ENCODE measurements at regions not wholly inside any gene's neighbourhood (a gene's known extent, or its start where the extent isn't known, plus 50 kb on each side); places are given as distances from the start of the nearest gene placed in this dataset.

DNA sequence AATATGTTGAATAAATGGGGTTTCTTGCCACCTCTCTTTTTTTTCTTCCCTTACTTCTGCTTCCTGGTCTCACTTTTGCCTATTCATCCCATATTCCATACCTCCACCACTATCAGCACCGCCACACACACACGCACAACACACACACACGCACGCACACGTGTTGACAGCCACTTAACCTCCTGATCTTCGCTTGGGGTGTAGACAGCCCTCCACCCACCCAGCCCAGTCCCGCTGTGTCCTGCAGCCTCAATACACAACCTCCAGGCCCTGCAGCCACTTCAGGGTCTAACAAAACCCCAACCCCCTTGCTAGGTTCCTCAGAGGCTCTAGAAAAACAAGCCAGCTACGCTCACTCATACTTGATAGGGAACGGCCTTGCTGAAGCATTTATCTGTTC lies 72.3 kb downstream of the LINC00237 start:
- Histone ChIP-seq H3K9me3 (no peaks in the 10 kb centered on the region), H3K4me1 (no peaks in the 10 kb centered on the region), H3K9ac (ENCODE audit: low read depth in 2 of 2, low read length in 2 of 2) (no peak overlapping the region), H3K27ac (no peak overlapping the region), H3K27me3 (no peaks in the 10 kb centered on the region), H3K36me3 (no peaks in the 10 kb centered on the region), H3K4me3 (no peak overlapping the region)
- no peak for DNase-seq
- intact Hi-C loops (cut with DNase I): no loop called here
- TF ChIP-seq, protein P1, sequence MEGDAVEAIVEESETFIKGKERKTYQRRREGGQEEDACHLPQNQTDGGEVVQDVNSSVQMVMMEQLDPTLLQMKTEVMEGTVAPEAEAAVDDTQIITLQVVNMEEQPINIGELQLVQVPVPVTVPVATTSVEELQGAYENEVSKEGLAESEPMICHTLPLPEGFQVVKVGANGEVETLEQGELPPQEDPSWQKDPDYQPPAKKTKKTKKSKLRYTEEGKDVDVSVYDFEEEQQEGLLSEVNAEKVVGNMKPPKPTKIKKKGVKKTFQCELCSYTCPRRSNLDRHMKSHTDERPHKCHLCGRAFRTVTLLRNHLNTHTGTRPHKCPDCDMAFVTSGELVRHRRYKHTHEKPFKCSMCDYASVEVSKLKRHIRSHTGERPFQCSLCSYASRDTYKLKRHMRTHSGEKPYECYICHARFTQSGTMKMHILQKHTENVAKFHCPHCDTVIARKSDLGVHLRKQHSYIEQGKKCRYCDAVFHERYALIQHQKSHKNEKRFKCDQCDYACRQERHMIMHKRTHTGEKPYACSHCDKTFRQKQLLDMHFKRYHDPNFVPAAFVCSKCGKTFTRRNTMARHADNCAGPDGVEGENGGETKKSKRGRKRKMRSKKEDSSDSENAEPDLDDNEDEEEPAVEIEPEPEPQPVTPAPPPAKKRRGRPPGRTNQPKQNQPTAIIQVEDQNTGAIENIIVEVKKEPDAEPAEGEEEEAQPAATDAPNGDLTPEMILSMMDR (IDR thresholded peaks at IDR 0.05): no peak

DNA sequence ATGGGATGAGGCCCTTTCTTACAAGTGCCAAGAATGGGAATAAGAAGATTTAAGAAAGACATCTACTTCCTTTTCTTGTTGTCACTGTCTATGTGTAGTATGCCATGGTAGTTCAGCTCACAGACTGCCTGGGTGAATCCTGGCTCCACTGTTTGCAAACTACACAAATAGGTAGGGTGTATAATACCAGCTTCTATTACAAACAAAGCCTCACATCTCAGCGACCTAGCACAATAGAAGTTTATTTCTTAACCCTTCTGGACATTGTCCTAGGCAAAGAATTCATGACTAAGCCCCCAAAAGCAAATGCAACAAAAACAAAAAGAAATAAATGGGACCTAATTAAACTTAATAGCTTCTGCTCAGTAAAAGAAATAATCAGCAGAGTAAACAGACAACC lies 74.5 kb downstream of the LINC00237 start:
- Histone ChIP-seq H3K9ac (ENCODE audit: low read depth in 2 of 2, low read length in 2 of 2) (no peak overlapping the region), H3K36me3 (no peaks in the 10 kb centered on the region), H3K4me1 (no peaks in the 10 kb centered on the region), H3K27ac (no peak overlapping the region), H3K27me3 (no peaks in the 10 kb centered on the region), H3K4me3 (no peak overlapping the region), H3K9me3 (no peaks in the 10 kb centered on the region)
- DNase-seq: no peak
- intact Hi-C loops (cut with DNase I): no loop called here
- TF ChIP-seq, protein P1 (IDR thresholded peaks at IDR 0.05): no peak

DNA sequence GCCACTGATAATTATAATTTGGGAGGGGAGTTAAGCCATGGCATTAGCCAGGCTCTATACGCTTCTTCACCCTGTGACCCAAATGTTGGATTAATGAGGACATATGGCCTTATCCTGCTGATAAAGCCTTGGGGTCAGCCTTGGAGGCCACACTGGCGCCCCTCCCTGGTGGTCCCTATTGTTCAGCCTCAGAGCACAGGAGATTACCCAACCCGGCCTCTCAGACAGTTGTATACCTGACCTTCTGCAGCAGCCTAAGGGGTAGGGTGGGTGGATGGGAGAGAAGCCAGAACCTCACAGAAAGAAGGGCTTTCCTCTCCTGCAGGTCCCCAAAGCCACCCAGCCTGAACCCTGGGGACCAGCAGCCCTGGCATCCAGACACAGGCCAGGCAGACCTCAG lies 76.8 kb downstream of the LINC00237 start:
- DNase-seq: no peak
- no peaks in the 10 kb centered on the region for H3K36me3 ChIP-seq
- intact Hi-C loops (cut with DNase I): no loop called here
- TF ChIP-seq, protein P1 (IDR thresholded peaks at IDR 0.05): no peak
- no peak overlapping the region for H3K27ac ChIP-seq
- H3K9ac ChIP-seq (ENCODE audit: low read depth in 2 of 2, low read length in 2 of 2): no peak overlapping the region
- no peak overlapping the region for H3K4me3 ChIP-seq
- H3K27me3 ChIP-seq: no peaks in the 10 kb centered on the region
- H3K4me1 ChIP-seq: no peaks in the 10 kb centered on the region
- no peaks in the 10 kb centered on the region for H3K9me3 ChIP-seq

DNA sequence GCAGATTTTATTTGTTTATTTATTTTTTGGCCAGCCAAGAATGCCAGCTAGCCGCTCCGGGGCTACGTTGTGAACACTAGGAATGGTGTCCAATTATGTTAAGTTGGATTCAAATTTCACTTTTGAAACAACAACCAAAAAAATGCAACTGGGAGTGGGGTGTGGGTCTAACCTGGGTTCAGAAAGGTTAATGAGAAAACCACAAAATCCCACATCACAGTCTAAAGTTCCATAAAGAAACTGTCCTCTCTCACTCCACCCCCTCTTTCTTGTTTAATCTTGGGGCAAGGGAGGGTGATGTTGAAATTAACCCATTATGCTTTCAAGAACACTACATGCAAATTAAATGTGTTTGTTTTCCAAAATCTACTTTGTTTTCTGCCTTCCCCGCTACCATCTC lies 77.2 kb downstream of the LINC00237 start:
- Histone ChIP-seq H3K9ac (ENCODE audit: low read depth in 2 of 2, low read length in 2 of 2) (no peak overlapping the region), H3K4me3 (no peak overlapping the region), H3K27me3 (no peaks in the 10 kb centered on the region), H3K36me3 (no peaks in the 10 kb centered on the region), H3K9me3 (no peaks in the 10 kb centered on the region), H3K4me1 (no peaks in the 10 kb centered on the region), H3K27ac (no peak overlapping the region)
- DNase-seq: no peak
- intact Hi-C loops (cut with DNase I): no loop called here
- TF ChIP-seq, protein P1 (IDR thresholded peaks at IDR 0.05): no peak

DNA sequence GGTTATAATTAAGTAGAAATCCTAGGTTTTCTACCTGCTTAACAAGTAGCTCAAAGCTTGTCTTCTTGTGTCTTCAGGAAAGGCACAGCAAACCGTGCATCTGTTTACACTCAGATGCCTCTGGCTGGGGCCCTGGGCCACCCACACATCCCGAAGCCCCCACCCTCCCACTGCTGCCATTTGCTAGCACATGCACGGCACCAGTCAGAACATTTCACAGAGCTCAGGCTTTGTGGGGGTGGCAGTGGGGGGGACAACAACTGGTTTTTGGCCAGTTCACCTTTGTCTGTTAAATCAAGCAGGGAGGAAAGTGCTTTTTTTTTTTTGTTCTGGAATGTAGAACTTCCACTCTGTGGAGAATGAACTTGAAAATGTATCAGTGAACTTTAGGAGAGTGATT lies 77.7 kb downstream of the LINC00237 start:
- DNase-seq: no peak
- TF ChIP-seq, protein P1 (IDR thresholded peaks at IDR 0.05): no peak
- H3K4me3 ChIP-seq: no peak overlapping the region
- no peaks in the 10 kb centered on the region for H3K36me3 ChIP-seq
- H3K27ac ChIP-seq: no peak overlapping the region
- H3K27me3 ChIP-seq: no peaks in the 10 kb centered on the region
- no peaks in the 10 kb centered on the region for H3K4me1 ChIP-seq
- no peaks in the 10 kb centered on the region for H3K9me3 ChIP-seq
- intact Hi-C loops (cut with DNase I): no loop called here
- H3K9ac ChIP-seq (ENCODE audit: low read depth in 2 of 2, low read length in 2 of 2): no peak overlapping the region

DNA sequence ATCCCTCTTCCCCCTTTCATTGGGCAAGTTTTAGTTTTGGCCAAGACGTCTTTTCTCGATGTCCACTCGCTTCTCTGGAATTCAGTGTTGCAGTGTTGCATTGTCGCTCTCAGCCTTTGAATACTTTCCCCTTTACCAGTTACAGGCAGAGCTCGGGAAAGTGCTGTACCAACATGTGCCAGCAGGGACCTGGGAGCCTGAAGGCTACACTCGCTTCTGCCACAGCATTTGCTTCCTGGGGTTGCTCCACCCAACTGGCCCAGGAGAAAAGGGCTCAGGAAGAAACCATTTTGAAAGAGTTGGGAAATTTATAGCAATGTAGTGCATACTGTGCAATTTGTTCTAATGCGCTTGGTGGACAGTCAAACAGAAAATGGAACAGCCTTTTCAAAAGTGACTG lies 78.6 kb downstream of the LINC00237 start:
- no peaks in the 10 kb centered on the region for H3K36me3 ChIP-seq
- no peak overlapping the region for H3K4me3 ChIP-seq
- no peak overlapping the region for H3K27ac ChIP-seq
- H3K27me3 ChIP-seq: no peaks in the 10 kb centered on the region
- TF ChIP-seq, protein P1 (IDR thresholded peaks at IDR 0.05): no peak
- H3K9ac ChIP-seq (ENCODE audit: low read depth in 2 of 2, low read length in 2 of 2): no peak overlapping the region
- no peak for DNase-seq
- intact Hi-C loops (cut with DNase I): no loop called here
- H3K9me3 ChIP-seq: no peaks in the 10 kb centered on the region
- no peaks in the 10 kb centered on the region for H3K4me1 ChIP-seq

Measured in colonic mucosa (tissue), 4 donors.